Esophagus muscularis mucosa (tissue), 4 donors: ENCODE measurements at regions not wholly inside any gene's neighbourhood (a gene's known extent, or its start where the extent isn't known, plus 50 kb on each side); places are given as distances from the start of the nearest gene placed in this dataset.

Experiments used
- DNase-seq: peaks from one replicate; pipeline ENCODE4 v3.0.0-alpha.2; 2017; ENCODE audit errors: extremely low spot score
- H3K27ac ChIP-seq, 4 donors: fragments of 200-600 bp; sonication (generic); replicated peaks in 1 of 4; 1 replicate in 3 of 4; 2 replicates in 1 of 4; pipeline ENCODE4 v1.5.1; 2016 to 2019; ENCODE audit warnings: mild to moderate bottlenecking in 1 of 4
- H3K27me3 ChIP-seq, 4 donors: fragments of 200-600 bp; sonication (generic); one replicate each; pipeline versions ENCODE4 v1.5.1 to v1.6.0; 2016 to 2019
- H3K36me3 ChIP-seq, 4 donors: fragments of 200-600 bp; sonication (generic); one replicate each; pipeline ENCODE4 v1.5.1; 2016 to 2019
- H3K4me1 ChIP-seq, 4 donors: fragments of 200-600 bp; sonication (generic); one replicate each; pipeline ENCODE4 v1.5.1; 2016 to 2019
- H3K4me3 ChIP-seq, 4 donors: fragments of 200-600 bp; sonication (generic); 1 replicate in 2 of 4; 2 replicates in 2 of 4; pipeline ENCODE4 v1.5.1; 2016 to 2019; ENCODE audit warnings: mild to moderate bottlenecking in 4 of 4, moderate library complexity in 1 of 4
- H3K9me3 ChIP-seq, 4 donors: fragments of 200-600 bp; sonication (generic); 1 replicate in 3 of 4; 2 replicates in 1 of 4; pipeline ENCODE4 v1.5.1; 2016 to 2019
- CTCF ChIP-seq, 3 experiments: fragments of 200-600 bp in 2 of 3; fragments of 450-650 bp in 1 of 3; sonication (generic) in 2 of 3; IDR thresholded peaks; one replicate each; pipeline ENCODE4 v1.5.1; 2017 to 2019; ENCODE audit warnings: antibody characterized with exemption in 3 of 3, mild to moderate bottlenecking in 2 of 3, moderate library complexity in 1 of 3
- EP300 ChIP-seq: sonication (generic); formaldehyde crosslinking; IDR thresholded peaks from one replicate; pipeline ENCODE4 v1.6.1; 2017; ENCODE audit warnings: antibody characterized with exemption
- POLR2A ChIP-seq: fragments of 450-650 bp; IDR thresholded peaks from one replicate; pipeline ENCODE4 v1.6.1; 2017; ENCODE audit warnings: antibody characterized with exemption, moderate library complexity, mild to moderate bottlenecking, low read depth
- POLR2AphosphoS5 ChIP-seq, 2 donors: sonication (generic); formaldehyde crosslinking; IDR thresholded peaks; one replicate each; pipeline ENCODE4 v1.6.1; 2017; ENCODE audit warnings: antibody characterized with exemption in 2 of 2
- WGBS: methylation state at CpG from one replicate; pipeline ENCODE4 v1.1.5; 2018; 5-methylcytosine and 5-hydroxymethylcytosine counted together
- intact Hi-C: fragments of 100-400 bp; cut with DNase I; formaldehyde crosslinking; loops from one replicate; pipeline ENCODE4 v1.15.1; 2023

DNA sequence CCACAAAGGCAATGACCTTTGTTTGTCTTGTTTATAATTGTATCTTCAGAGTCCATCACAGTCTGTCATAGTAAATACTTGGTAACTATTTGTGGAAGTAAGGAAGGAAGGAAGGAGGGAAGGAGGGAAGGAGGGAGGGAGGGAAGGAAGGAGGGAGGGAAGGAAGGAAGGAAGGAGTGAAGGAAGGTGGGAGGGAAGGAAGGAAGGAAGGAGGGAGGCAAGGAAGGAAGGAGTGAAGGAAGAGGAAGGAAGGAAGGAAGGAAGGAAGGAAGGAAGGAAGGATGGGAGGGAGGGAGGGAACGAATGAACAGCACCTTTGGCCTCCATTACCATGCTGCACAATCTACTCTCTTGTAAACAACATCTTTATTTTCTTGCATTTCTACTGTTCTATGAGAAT lies 559.5 kb upstream of the PKN2 start:
- DNase-seq: no peak
- H3K36me3 ChIP-seq: no peaks in the 10 kb centered on the region
- no peak overlapping the region for H3K4me3 ChIP-seq
- no peaks in the 10 kb centered on the region for H3K4me1 ChIP-seq
- H3K27me3 ChIP-seq: no peaks in the 10 kb centered on the region
- TF ChIP-seq EP300 (no peak), CTCF (IDR thresholded peaks at IDR 0.05) (no peak), POLR2AphosphoS5 (IDR thresholded peaks at IDR 0.05) (no peak), POLR2A (no peak)
- 69% methylated on average over 1 of the region's 1 CpG for WGBS
- H3K9me3 ChIP-seq: no peaks in the 10 kb centered on the region
- intact Hi-C loops: no loop called here
- H3K27ac ChIP-seq: no peak overlapping the region

DNA sequence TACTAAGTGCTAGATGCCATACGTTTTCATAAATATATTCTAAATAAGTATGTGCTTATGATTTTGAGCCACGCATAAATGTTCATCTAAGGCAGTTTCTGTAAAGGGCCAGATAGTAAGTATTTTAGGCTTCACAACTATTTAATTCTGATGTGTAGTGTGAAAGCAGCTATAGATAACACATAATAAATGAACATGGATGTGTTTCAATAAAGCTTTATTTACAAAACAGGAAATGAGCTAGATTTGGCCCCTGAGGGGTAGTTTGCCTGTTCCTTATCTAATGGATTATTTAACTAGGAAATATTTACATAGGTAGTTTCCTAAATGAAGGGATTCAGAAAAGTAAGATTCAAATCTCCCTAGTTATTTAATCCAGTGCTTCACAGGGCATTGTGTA lies 557.6 kb upstream of the PKN2 start:
- no peak overlapping the region for H3K4me3 ChIP-seq
- intact Hi-C loops: no loop called here
- DNase-seq: no peak
- no peaks in the 10 kb centered on the region for H3K4me1 ChIP-seq
- no peak for TF ChIP-seq EP300
- TF ChIP-seq POLR2A: no peak
- TF ChIP-seq POLR2AphosphoS5 (IDR thresholded peaks at IDR 0.05): no peak
- no peak for TF ChIP-seq CTCF (IDR thresholded peaks at IDR 0.05)
- 92% methylated on average over 2 of the region's 2 CpGs for WGBS
- H3K27me3 ChIP-seq: no peaks in the 10 kb centered on the region
- H3K36me3 ChIP-seq: no peaks in the 10 kb centered on the region
- no peak overlapping the region for H3K27ac ChIP-seq
- peaks cover 0 to 2% (median 0%) of the 10 kb centered on the region in 4 donors for H3K9me3 ChIP-seq

DNA sequence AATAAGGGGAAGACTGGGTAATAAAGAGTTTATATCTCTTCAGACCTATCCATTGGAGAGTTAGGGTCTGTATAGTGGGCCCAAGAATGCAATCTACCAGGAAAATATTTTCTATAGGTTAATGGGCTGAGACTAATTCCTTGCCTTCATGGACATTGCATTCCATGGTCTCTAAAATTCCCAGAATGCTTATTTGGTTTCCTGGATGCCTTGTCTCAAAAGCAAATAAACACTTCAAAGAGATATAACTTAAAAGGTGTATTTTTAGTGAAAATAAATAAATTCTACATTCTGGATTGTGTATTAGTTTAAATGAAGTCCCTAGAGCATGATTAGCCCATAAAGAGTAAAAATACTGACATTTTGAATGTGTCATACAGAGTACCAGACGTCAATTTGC lies 550.1 kb upstream of the PKN2 start:
- Histone ChIP-seq H3K4me3 (no peak overlapping the region), H3K27ac (no peak overlapping the region), H3K36me3 (no peaks in the 10 kb centered on the region), H3K9me3 (peaks cover 0 to 5% (median 0%) of the 10 kb centered on the region in 4 donors), H3K4me1 (no peaks in the 10 kb centered on the region), H3K27me3 (no peaks in the 10 kb centered on the region)
- no peak for TF ChIP-seq EP300
- no peak for TF ChIP-seq POLR2AphosphoS5 (IDR thresholded peaks at IDR 0.05)
- TF ChIP-seq CTCF (IDR thresholded peaks at IDR 0.05): no peak
- intact Hi-C loops: no loop called here
- 72% methylated on average over 1 of the region's 1 CpG for WGBS
- no peak for DNase-seq

GRCh38 chr1:88134983-88135921 lies 548.8 kb upstream of the PKN2 start:
- Histone ChIP-seq H3K4me3 (no peak overlapping the region), H3K27ac (no peak overlapping the region), H3K27me3 (no peaks in the 10 kb centered on the region), H3K36me3 (no peaks in the 10 kb centered on the region), H3K9me3 (peaks cover 0 to 5% (median 0%) of the 10 kb centered on the region in 4 donors), H3K4me1 (no peaks in the 10 kb centered on the region)
- WGBS: 88% methylated on average over 7 of the region's 7 CpGs
- DNase-seq: no peak
- TF ChIP-seq POLR2AphosphoS5 (IDR thresholded peaks at IDR 0.05) (no peak), CTCF (IDR thresholded peaks at IDR 0.05) (no peak), POLR2A (no peak), EP300 (no peak)
- intact Hi-C loops: no loop called here
